Adrenal gland (tissue), 5 donors: ENCODE measurements at regions not wholly inside any gene's neighbourhood (a gene's known extent, or its start where the extent isn't known, plus 50 kb on each side); places are given as distances from the start of the nearest gene placed in this dataset.

Source experiments
- POLR2A ChIP-seq, 2 donors: fragments of 450-650 bp; IDR thresholded peaks; one replicate each; pipeline ENCODE4 v1.6.1; 2017; ENCODE audit warnings: antibody characterized with exemption in 2 of 2, mild to moderate bottlenecking in 2 of 2, moderate library complexity in 1 of 2
- TF ChIP-seq, protein P1 (sequence below), 6 experiments: fragments of 450-650 bp in 4 of 6; fragments of 200-600 bp in 2 of 6; sonication (generic) in 1 of 6; IDR thresholded peaks; 1 replicate in 5 of 6; 2 replicates in 1 of 6; pipeline versions ENCODE4 v1.5.1 to v1.8.0; 2016 to 2021; ENCODE audit warnings: antibody characterized with exemption in 6 of 6, mild to moderate bottlenecking in 2 of 6, moderate library complexity in 1 of 6
- donor health status: DM: no; HTN: no; CAD: no.

DNA sequence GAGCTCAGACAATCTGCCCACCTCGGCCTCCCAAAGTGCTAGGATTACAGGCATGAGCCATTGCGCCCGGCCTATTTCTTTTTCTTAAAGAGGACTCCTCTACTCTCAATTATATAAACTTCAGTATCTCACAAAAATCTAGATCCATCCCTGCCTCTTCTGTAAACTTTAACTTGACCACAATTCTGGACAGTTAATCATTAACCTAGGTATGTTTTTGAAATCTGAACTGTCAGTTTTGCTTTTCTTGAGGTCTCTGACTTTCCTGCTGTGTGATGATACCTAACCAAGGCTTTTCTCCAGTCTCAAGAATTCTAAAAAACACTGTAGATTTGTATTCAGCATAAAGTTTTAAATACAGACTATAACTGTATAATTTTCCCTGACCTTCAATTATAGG is 388.2 kb upstream of the SYNCRIP start:
- TF ChIP-seq, protein P1, sequence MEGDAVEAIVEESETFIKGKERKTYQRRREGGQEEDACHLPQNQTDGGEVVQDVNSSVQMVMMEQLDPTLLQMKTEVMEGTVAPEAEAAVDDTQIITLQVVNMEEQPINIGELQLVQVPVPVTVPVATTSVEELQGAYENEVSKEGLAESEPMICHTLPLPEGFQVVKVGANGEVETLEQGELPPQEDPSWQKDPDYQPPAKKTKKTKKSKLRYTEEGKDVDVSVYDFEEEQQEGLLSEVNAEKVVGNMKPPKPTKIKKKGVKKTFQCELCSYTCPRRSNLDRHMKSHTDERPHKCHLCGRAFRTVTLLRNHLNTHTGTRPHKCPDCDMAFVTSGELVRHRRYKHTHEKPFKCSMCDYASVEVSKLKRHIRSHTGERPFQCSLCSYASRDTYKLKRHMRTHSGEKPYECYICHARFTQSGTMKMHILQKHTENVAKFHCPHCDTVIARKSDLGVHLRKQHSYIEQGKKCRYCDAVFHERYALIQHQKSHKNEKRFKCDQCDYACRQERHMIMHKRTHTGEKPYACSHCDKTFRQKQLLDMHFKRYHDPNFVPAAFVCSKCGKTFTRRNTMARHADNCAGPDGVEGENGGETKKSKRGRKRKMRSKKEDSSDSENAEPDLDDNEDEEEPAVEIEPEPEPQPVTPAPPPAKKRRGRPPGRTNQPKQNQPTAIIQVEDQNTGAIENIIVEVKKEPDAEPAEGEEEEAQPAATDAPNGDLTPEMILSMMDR (IDR thresholded peaks at IDR 0.05): no peak
- no peak for TF ChIP-seq POLR2A (IDR thresholded peaks at IDR 0.05)
